ENCODE measurements at regions not wholly inside any gene's neighbourhood (a gene's known extent, or its start where the extent isn't known, plus 50 kb on each side); places are given as distances from the start of the nearest gene placed in this dataset.

GRCh38 chr6:49054311-49054710 is 408.7 kb downstream of the MMUT start:
- TF ChIP-seq BMI1 (IDR thresholded peaks at IDR 0.05; ENCODE audit: borderline replicate concordance) = no peak
- TF ChIP-seq CHD2 (IDR thresholded peaks at IDR 0.05; ENCODE audit: borderline replicate concordance, low read depth, low read length) = no peak
- TF ChIP-seq CTCF (IDR thresholded peaks at IDR 0.05 in 2 of 3, conservative IDR thresholded peaks at IDR 0.05 in 1 of 3; ENCODE audit: control insufficient read depth in 2 of 3, extremely low read depth in 1 of 3, insufficient read depth in 1 of 3, low read depth in 3 of 3, low read length in 3 of 3) = no peak
- no peak for TF ChIP-seq REST (IDR thresholded peaks at IDR 0.05; ENCODE audit: low read depth, low read length)
- no peak for TF ChIP-seq HDAC6 (IDR thresholded peaks at IDR 0.05; ENCODE audit: unreplicated experiment)
- no peak for TF ChIP-seq RAD51 (IDR thresholded peaks at IDR 0.05)
- no peak for TF ChIP-seq EZH2 (IDR thresholded peaks at IDR 0.05; ENCODE audit: borderline replicate concordance, control insufficient read depth, low read depth, low read length)
- no peak for TF ChIP-seq MTA3 (IDR thresholded peaks at IDR 0.05; ENCODE audit: borderline replicate concordance, low read length)

Data from GM12878 (cell line).